Ovary (tissue), 7 donors: ENCODE measurements at regions not wholly inside any gene's neighbourhood (a gene's known extent, or its start where the extent isn't known, plus 50 kb on each side); places are given as distances from the start of the nearest gene placed in this dataset.
"Not testable (repeated sequence)": the region's sequence is repeated elsewhere in the genome, so short reads cannot be mapped to it uniquely, and the experiment has no call there.

Experiments used
- DNase-seq, 5 donors: peaks; one replicate each; pipeline ENCODE4 v3.0.0-alpha.2; 2019 to 2020
- H3K27ac ChIP-seq, 2 donors: fragments of 200-600 bp; one replicate each; pipeline versions ENCODE4 v1.5.1 to v1.8.0; 2019 to 2022
- H3K27me3 ChIP-seq: fragments of 200-600 bp; one replicate; pipeline ENCODE4 v1.8.0; 2022
- H3K36me3 ChIP-seq: fragments of 200-600 bp; sonication (generic); one replicate; pipeline ENCODE4 v1.5.1; 2019
- H3K4me1 ChIP-seq: one replicate; pipeline ENCODE4 v1.8.1; 2013; ENCODE audit warnings: mild to moderate bottlenecking, moderate library complexity; ENCODE audit not compliant: insufficient read depth
- H3K4me3 ChIP-seq: fragments of 200-600 bp; sonication (generic); one replicate; pipeline ENCODE4 v1.5.1; 2017
- H3K9me3 ChIP-seq, 2 donors: fragments of 200-600 bp in 1 of 2; sonication (generic) in 1 of 2; one replicate each; pipeline versions ENCODE4 v1.5.1 to v1.8.1; 2013 to 2019; ENCODE audit warnings: mild to moderate bottlenecking in 1 of 2, moderate library complexity in 1 of 2
- CTCF ChIP-seq, 3 donors: fragments of 450-650 bp in 2 of 3; fragments of 200-600 bp in 1 of 3; IDR thresholded peaks; one replicate each; pipeline versions ENCODE4 v1.5.1 to v1.8.0; 2016 to 2022; ENCODE audit warnings: antibody characterized with exemption in 3 of 3, mild to moderate bottlenecking in 1 of 3
- EP300 ChIP-seq: sonication (generic); formaldehyde crosslinking; IDR thresholded peaks from one replicate; pipeline ENCODE4 v1.6.1; 2017; ENCODE audit warnings: antibody characterized with exemption
- POLR2A ChIP-seq: fragments of 450-650 bp; IDR thresholded peaks from one replicate; pipeline ENCODE4 v1.6.1; 2017; ENCODE audit warnings: antibody characterized with exemption, mild to moderate bottlenecking, moderate library complexity
- WGBS, 3 donors: extraction: QIAGEN DNeasy Blood & Tissue Kit in 1 of 3; methylation state at CpG; one replicate each; pipeline versions ENCODE4 v1.1.5 to v1.1.7; 2013 to 2017; 5-methylcytosine and 5-hydroxymethylcytosine counted together
- intact Hi-C, 4 donors: fragments of 100-400 bp; cut with DNase I; formaldehyde crosslinking; loops; one replicate each; pipeline versions ENCODE4 v1.11.0 to v1.15.1; 2022 to 2023
- donor health status: DM: no; HTN: no; CAD: no; lungs with moderate emphysema.
- donor health status: DM: no; HTN: no; CAD: no.
- donor health status: Bipolar disorder and iron deficiency.
- donor health status: DM: no; HTN: no; CAD: no.
- donor health status: DM: yes; HTN: yes; CAD: no.

GRCh38 chr16:51984395-51984794 is 562.5 kb downstream of the TOX3 start:
- no peaks in the 10 kb centered on the region for H3K27me3 ChIP-seq
- no peak for DNase-seq
- H3K36me3 ChIP-seq = no peaks in the 10 kb centered on the region
- no peaks in the 10 kb centered on the region for H3K4me1 ChIP-seq
- no peak overlapping the region for H3K27ac ChIP-seq
- 39 to 46% (median 44%) methylated on average over 2 of the region's 2 CpGs for WGBS, 3 donors
- intact Hi-C loops = no loop called here
- TF ChIP-seq EP300 = no peak
- no peak overlapping the region for H3K4me3 ChIP-seq
- no peaks in the 10 kb centered on the region for H3K9me3 ChIP-seq

GRCh38 chr16:51982715-51983680 is 563.9 kb downstream of the TOX3 start:
- Histone ChIP-seq H3K4me1 (no peaks in the 10 kb centered on the region), H3K36me3 (no peaks in the 10 kb centered on the region), H3K27ac (no peak overlapping the region), H3K9me3 (no peaks in the 10 kb centered on the region), H3K4me3 (no peak overlapping the region), H3K27me3 (no peaks in the 10 kb centered on the region)
- TF ChIP-seq EP300 (no peak), CTCF (IDR thresholded peaks at IDR 0.05) (peak in 1 of 3 donors; percentile 41)
- peak in 1 of 5 donors; percentile 19 for DNase-seq
- intact Hi-C loops = no loop called here
- WGBS, 3 donors = 28 to 37% (median 32%) methylated on average over 11 of the region's 11 CpGs

GRCh38 chr16:51981725-51982124 is 565.2 kb downstream of the TOX3 start:
- Histone ChIP-seq H3K27ac (no peak overlapping the region), H3K9me3 (no peaks in the 10 kb centered on the region), H3K4me1 (no peaks in the 10 kb centered on the region), H3K4me3 (no peak overlapping the region), H3K27me3 (no peaks in the 10 kb centered on the region), H3K36me3 (no peaks in the 10 kb centered on the region)
- WGBS, 3 donors = 77 to 90% (median 83%) methylated on average over 3 of the region's 3 CpGs
- intact Hi-C loops = no loop called here
- TF ChIP-seq POLR2A (no peak), EP300 (no peak), CTCF (IDR thresholded peaks at IDR 0.05) (no peak)
- DNase-seq = no peak

GRCh38 chr16:51977506-51977905 is 569.4 kb downstream of the TOX3 start:
- H3K36me3 ChIP-seq, H3K9me3 ChIP-seq, intact Hi-C loops, H3K4me1 ChIP-seq, H3K4me3 ChIP-seq, H3K27me3 ChIP-seq, H3K27ac ChIP-seq, DNase-seq: not testable (repeated sequence)
- WGBS, 3 donors = 92 to 94% (median 94%) methylated on average over 2 of the region's 2 CpGs

- no peaks in the 10 kb centered on the region for H3K36me3 ChIP-seq
- no peak overlapping the region for H3K27ac ChIP-seq
- whole genome bisulfite sequencing, 3 donors = 41 to 50% (median 50%) methylated on average over 4 of the region's 4 CpGs
- H3K9me3 ChIP-seq = no peaks in the 10 kb centered on the region
- H3K4me3 ChIP-seq = no peak overlapping the region
- no peak for DNase-seq
- no peaks in the 10 kb centered on the region for H3K4me1 ChIP-seq
- intact Hi-C loops = no loop called here
- no peaks in the 10 kb centered on the region for H3K27me3 ChIP-seq
- no peak for TF ChIP-seq EP300
- TF ChIP-seq CTCF (IDR thresholded peaks at IDR 0.05) = no peak
- no peak for TF ChIP-seq POLR2A
These were observed 575.8 kb downstream of the TOX3 start for GRCh38 chr16:51971184-51971583.
